K562 (cell line): ENCODE measurements at regions not wholly inside any gene's neighbourhood (a gene's known extent, or its start where the extent isn't known, plus 50 kb on each side); places are given as distances from the start of the nearest gene placed in this dataset.

Experiments used
- ATAC-seq: fragments of 200-7000 bp; cut with Tn5 transposase; 3 replicates; pipeline ENCODE4 v1.9.1; 2020; ENCODE audit warnings: moderate library complexity
- BruUV-seq: library from RNA; stranded (reverse); fragments of 400-500 nt; replicated peaks from 2 replicates; lab custom pipeline; 2021; lab: Mats Ljungman, UMichigan
- CTCF ChIA-PET: fragments of 300-600 bp; formaldehyde crosslinking; extraction: SDS; loops from one replicate; lab custom pipeline; 2021; ENCODE audit warnings: low intra/inter-chr PET ratio; lab: Yijun Ruan, JAX
- POLR2A ChIA-PET: fragments of 300-600, 350-650 bp; sonication (Branson Sonifier 250); formaldehyde crosslinking; extraction: SDS; loops from one replicate; lab custom pipeline; 2021; ENCODE audit warnings: antibody characterized with exemption, inconsistent platforms; lab: Yijun Ruan, JAX
- DNase-seq, 4 experiments: peaks; one replicate each; pipeline versions ENCODE4 v3.0.0 to v3.0.0-alpha.2; 2011 to 2018; ENCODE audit warnings: low spot score in 3 of 4, mixed read lengths in 3 of 4; ENCODE audit errors: extremely low read depth in 1 of 4
- FAIRE-seq: peaks from 2 replicates; lab custom pipeline; 2011; peaks lifted over from hg19 to GRCh38; lab: Jason Lieb, UNC
- H2AFZ ChIP-seq: 2 replicates; pipeline ENCODE4 v1.6.0; 2011; ENCODE audit warnings: low read depth, low read length, control low read depth, inconsistent platforms
- H3K27ac ChIP-seq: fragments of 200-600 bp; 3 replicates; pipeline ENCODE4 v1.8.0; 2011; ENCODE audit warnings: low read depth, mild to moderate bottlenecking, control low read depth, inconsistent platforms, low read length, moderate library complexity, mixed read lengths; ENCODE audit errors: extremely low read depth
- H3K27me3 ChIP-seq, 2 experiments: fragments of 300-600 bp in 1 of 2; 2 replicates in 1 of 2; 3 replicates in 1 of 2; pipeline versions ENCODE4 v1.6.0 to v1.8.0; 2011; ENCODE audit warnings: inconsistent platforms in 2 of 2, low read length in 2 of 2, mild to moderate bottlenecking in 1 of 2, mixed read lengths in 1 of 2, moderate library complexity in 1 of 2; ENCODE audit not compliant: control insufficient read depth in 2 of 2, insufficient read depth in 2 of 2
- H3K36me3 ChIP-seq: fragments of 300-600 bp; 3 replicates; pipeline ENCODE4 v1.8.0; 2011; ENCODE audit warnings: mild to moderate bottlenecking, low read length, inconsistent platforms; ENCODE audit not compliant: control insufficient read depth, insufficient read depth
- H3K4me1 ChIP-seq, 2 experiments: fragments of 200-600 bp in 1 of 2; replicated peaks in 1 of 2; 2 replicates in 1 of 2; 3 replicates in 1 of 2; pipeline versions ENCODE4 v1.5.1 to v1.8.0; 2011; ENCODE audit warnings: inconsistent platforms in 2 of 2, low read length in 2 of 2, mild to moderate bottlenecking in 1 of 2, mixed read lengths in 1 of 2, moderate library complexity in 1 of 2; ENCODE audit not compliant: control insufficient read depth in 2 of 2, insufficient read depth in 2 of 2
- H3K4me2 ChIP-seq: 2 replicates; pipeline ENCODE4 v1.6.1; 2011; ENCODE audit warnings: low read length, control low read depth, inconsistent platforms, mixed read lengths; ENCODE audit not compliant: insufficient read depth
- H3K4me3 ChIP-seq: fragments of 200-600 bp; sonication (generic), shearing (Covaris generic); 2 replicates; pipeline ENCODE4 v1.5.1; 2016; ENCODE audit warnings: control low read depth, inconsistent platforms
- H3K79me2 ChIP-seq: fragments of 200-600 bp; 3 replicates; pipeline ENCODE4 v1.8.0; 2011; ENCODE audit warnings: low read length, inconsistent platforms; ENCODE audit not compliant: control insufficient read depth, insufficient read depth
- H3K9ac ChIP-seq, 2 experiments: 2 replicates each; pipeline versions ENCODE4 v1.6.0 to v1.6.1; 2011; ENCODE audit warnings: low read depth in 2 of 2, low read length in 2 of 2, control low read depth in 1 of 2, inconsistent platforms in 1 of 2, mild to moderate bottlenecking in 1 of 2, mixed read lengths in 1 of 2; ENCODE audit not compliant: insufficient read depth in 1 of 2
- H3K9me1 ChIP-seq: one replicate; pipeline ENCODE4 v1.6.0; 2011; ENCODE audit warnings: inconsistent platforms, mild to moderate bottlenecking, low read length, moderate library complexity; ENCODE audit not compliant: control insufficient read depth, insufficient read depth
- H3K9me3 ChIP-seq: replicated peaks from 2 replicates; pipeline ENCODE4 v1.5.1; 2011; ENCODE audit warnings: low read depth, low read length, inconsistent platforms; ENCODE audit not compliant: control insufficient read depth, insufficient read depth
- H4K20me1 ChIP-seq: replicated peaks from 2 replicates; pipeline ENCODE4 v1.6.1; 2011; ENCODE audit warnings: low read length, inconsistent platforms, mixed read lengths; ENCODE audit not compliant: control insufficient read depth, insufficient read depth
- C11orf30 ChIP-seq: fragments of 450-650 bp; IDR thresholded peaks from 2 replicates; pipeline ENCODE4 v1.6.1; 2016; ENCODE audit warnings: low read depth, mild to moderate bottlenecking
- CBFA2T3 ChIP-seq: fragments of 450-650 bp; IDR thresholded peaks from 2 replicates; pipeline ENCODE4 v1.6.1; 2017
- CHD2 ChIP-seq: IDR thresholded peaks from 2 replicates; pipeline ENCODE4 v1.6.1; 2011; ENCODE audit warnings: low read depth, low read length
- ETV5 ChIP-seq: sonication (generic); formaldehyde crosslinking; IDR thresholded peaks from 2 replicates; pipeline ENCODE4 v1.4.0; 2020; ENCODE audit warnings: low read depth, mild to moderate bottlenecking, missing genetic modification reagents
- GATA2 ChIP-seq: sonication (generic); formaldehyde crosslinking; IDR thresholded peaks from 2 replicates; pipeline ENCODE4 v1.4.0; 2020; ENCODE audit warnings: mild to moderate bottlenecking, missing genetic modification reagents
- KLF16 ChIP-seq: IDR thresholded peaks from 2 replicates; pipeline ENCODE4 v1.6.1; 2016; ENCODE audit warnings: antibody characterized with exemption
- MAFF ChIP-seq: IDR thresholded peaks from 2 replicates; pipeline ENCODE4 v1.6.1; 2012; ENCODE audit warnings: low read length, improper control_type of control experiment
- MAFG ChIP-seq: fragments of 450-650 bp; conservative IDR thresholded peaks from 2 replicates; pipeline ENCODE4 v1.6.1; 2016; ENCODE audit warnings: missing genetic modification characterization, missing compliant biosample characterization
- MAFK ChIP-seq: IDR thresholded peaks from 2 replicates; pipeline ENCODE4 v1.6.1; 2011; ENCODE audit warnings: low read length, improper control_type of control experiment
- MEIS2 ChIP-seq: fragments of 450-650 bp; IDR thresholded peaks from 2 replicates; pipeline ENCODE4 v1.6.1; 2014; ENCODE audit warnings: mild to moderate bottlenecking; ENCODE audit not compliant: partially characterized antibody
- NFATC3 ChIP-seq: fragments of 450-650 bp; IDR thresholded peaks from 2 replicates; pipeline ENCODE4 v1.6.1; 2017; ENCODE audit warnings: mild to moderate bottlenecking
- NFE2 ChIP-seq: IDR thresholded peaks from 2 replicates; pipeline ENCODE4 v1.6.1; 2014; ENCODE audit warnings: antibody characterized with exemption, low read depth
- NFE2L1 ChIP-seq: fragments of 450-650 bp; IDR thresholded peaks from 2 replicates; pipeline ENCODE4 v1.6.1; 2016; ENCODE audit warnings: missing genetic modification characterization, low read depth, mild to moderate bottlenecking, missing compliant biosample characterization, moderate library complexity, borderline replicate concordance
- PTRF ChIP-seq: fragments of 450-650 bp; IDR thresholded peaks from 2 replicates; pipeline ENCODE4 v1.6.1; 2016; ENCODE audit warnings: mild to moderate bottlenecking, missing genetic modification characterization, missing compliant biosample characterization
- SRSF1 ChIP-seq: fragments of 200-400 bp; formaldehyde crosslinking; IDR thresholded peaks from 2 replicates; pipeline ENCODE4 v1.6.1; 2017; ENCODE audit warnings: mild to moderate bottlenecking, low read depth, low read length, moderate library complexity
- TFAM ChIP-seq: fragments of 250-450 bp; sonication (Bioruptor Pico); conservative IDR thresholded peaks from 2 replicates; pipeline ENCODE4 v1.5.0; 2021; ENCODE audit warnings: mild to moderate bottlenecking, moderate library complexity
- THRA ChIP-seq: fragments of 450-650 bp; IDR thresholded peaks from 2 replicates; pipeline ENCODE4 v1.6.1; 2017; ENCODE audit warnings: mild to moderate bottlenecking, moderate library complexity
- ZKSCAN1 ChIP-seq: fragments of 150-350 bp; IDR thresholded peaks from 2 replicates; pipeline ENCODE4 v1.6.1; 2016; ENCODE audit warnings: low read depth, low read length
- ZNF197 ChIP-seq: fragments of 200-800 bp; sonication (Bioruptor generic); IDR thresholded peaks from 2 replicates; pipeline ENCODE4 v1.6.1; 2016; ENCODE audit warnings: low read depth, missing genetic modification characterization, missing compliant biosample characterization
- ZNF253 ChIP-seq: fragments of 250-450 bp; sonication (Bioruptor Pico); conservative IDR thresholded peaks from 2 replicates; pipeline ENCODE4 v1.6.1; 2021; ENCODE audit warnings: mild to moderate bottlenecking
- ZNF316 ChIP-seq: fragments of 450-650 bp; IDR thresholded peaks from 2 replicates; pipeline ENCODE4 v1.6.1; 2016
- ZNF444 ChIP-seq: fragments of 250-450 bp; sonication (Bioruptor Pico); IDR thresholded peaks from 2 replicates; pipeline ENCODE4 v1.4.0; 2020; ENCODE audit warnings: mild to moderate bottlenecking, moderate library complexity
- ZNF586 ChIP-seq: fragments of 450-650 bp; formaldehyde crosslinking; conservative IDR thresholded peaks from 2 replicates; pipeline ENCODE4 v1.4.0; 2020; ENCODE audit warnings: mild to moderate bottlenecking, moderate library complexity
- WGBS: fragments of 100-300 bp; shearing (Covaris generic); methylation state at CpG from one replicate; pipeline ENCODE4 v1.1.6; 2016; ENCODE audit warnings: low coverage, mixed read lengths; ENCODE audit not compliant: insufficient coverage; ENCODE audit errors: missing lambda C conversion rate; 5-methylcytosine and 5-hydroxymethylcytosine counted together
- in situ Hi-C: fragments of 300-500 bp; cut with MboI; formaldehyde crosslinking; loops from 4 replicates; pipeline ENCODE4 v1.15.0; 2018; ENCODE audit warnings: inconsistent platforms, mixed read lengths
- intact Hi-C: fragments of 100-400 bp; cut with micrococcal nuclease; formaldehyde crosslinking; loops from 2 replicates; pipeline ENCODE4 v1.14.2; 2022

GRCh38 chr1:5562331-5562730 is 429.9 kb downstream of the NPHP4 start (continued):
- TF ChIP-seq ETV5, result no peak

DNA sequence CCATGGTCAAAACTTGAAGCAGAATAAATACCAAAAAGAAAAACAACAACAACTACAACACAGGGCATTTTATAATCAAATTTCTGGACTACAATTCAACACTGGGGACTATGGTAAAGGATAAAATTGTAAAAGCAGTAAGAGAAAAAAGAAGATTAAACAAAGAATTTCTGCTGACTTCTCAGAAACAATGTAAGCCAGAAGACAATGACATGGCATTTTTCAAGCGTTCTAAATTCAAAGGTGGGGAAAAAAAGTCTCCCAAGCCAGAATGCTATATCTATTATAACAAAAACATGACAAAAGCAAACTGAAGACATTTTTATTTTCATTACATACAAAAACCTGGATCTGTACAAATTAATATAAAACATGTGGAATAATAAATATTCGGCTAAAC is 433.1 kb downstream of the NPHP4 start:
- intact Hi-C loops, result no loop called here
- WGBS, result 3% methylated on average over 2 of the region's 2 CpGs
- ATAC-seq (no peak), DNase-seq (no peak), FAIRE-seq (no peak)
- TF ChIP-seq NFE2 (peak; percentile 54; the same call in 1 of the 2 replicates), CHD2 (no peak), KLF16 (no peak), ZNF253 (no peak), CBFA2T3 (no peak), GATA2 (no peak), SRSF1 (no peak), ZNF197 (CRISPR knock-in tag) (no peak), ZNF444 (no peak), NFE2L1 (peak; percentile 68; the same call in 1 of the 2 replicates), ZNF316 (peak; percentile 99), MEIS2 (no peak), MAFG (tag) (peak; percentile 87), MAFK (peak; percentile 71; the same call in 1 of the 2 replicates), ZNF586 (CRISPR knock-in tag) (no peak), TFAM (CRISPR knock-in tag) (no peak), PTRF (no peak), ZKSCAN1 (no peak), MAFF (peak; percentile 81), C11orf30 (peak; percentile 91), THRA (no peak), NFATC3 (no peak)
- Histone ChIP-seq H3K4me3 (no peak overlapping the region), H3K9me1 (no peaks in the 10 kb centered on the region), H3K4me2 (no peak overlapping the region), H3K27me3 (no peaks in the 10 kb centered on the region), H3K9me3 (no peaks in the 10 kb centered on the region), H3K9ac (no peak overlapping the region), H3K4me1 (no peaks in the 10 kb centered on the region), H4K20me1 (no peaks in the 10 kb centered on the region), H3K27ac (no peak overlapping the region), H3K79me2 (no peaks in the 10 kb centered on the region), H2AFZ (no peak overlapping the region), H3K36me3 (no peaks in the 10 kb centered on the region)
- CTCF ChIA-PET, result no interaction called here
- POLR2A ChIA-PET, result no interaction called here
- BruUV-seq, result no TSS peak
- in situ Hi-C loops, result no loop called here
